ENCODE measurements at regions not wholly inside any gene's neighbourhood (a gene's known extent, or its start where the extent isn't known, plus 50 kb on each side); places are given as distances from the start of the nearest gene placed in this dataset.
"Not testable (repeated sequence)": the region's sequence is repeated elsewhere in the genome, so short reads cannot be mapped to it uniquely, and the experiment has no call there.

DNA sequence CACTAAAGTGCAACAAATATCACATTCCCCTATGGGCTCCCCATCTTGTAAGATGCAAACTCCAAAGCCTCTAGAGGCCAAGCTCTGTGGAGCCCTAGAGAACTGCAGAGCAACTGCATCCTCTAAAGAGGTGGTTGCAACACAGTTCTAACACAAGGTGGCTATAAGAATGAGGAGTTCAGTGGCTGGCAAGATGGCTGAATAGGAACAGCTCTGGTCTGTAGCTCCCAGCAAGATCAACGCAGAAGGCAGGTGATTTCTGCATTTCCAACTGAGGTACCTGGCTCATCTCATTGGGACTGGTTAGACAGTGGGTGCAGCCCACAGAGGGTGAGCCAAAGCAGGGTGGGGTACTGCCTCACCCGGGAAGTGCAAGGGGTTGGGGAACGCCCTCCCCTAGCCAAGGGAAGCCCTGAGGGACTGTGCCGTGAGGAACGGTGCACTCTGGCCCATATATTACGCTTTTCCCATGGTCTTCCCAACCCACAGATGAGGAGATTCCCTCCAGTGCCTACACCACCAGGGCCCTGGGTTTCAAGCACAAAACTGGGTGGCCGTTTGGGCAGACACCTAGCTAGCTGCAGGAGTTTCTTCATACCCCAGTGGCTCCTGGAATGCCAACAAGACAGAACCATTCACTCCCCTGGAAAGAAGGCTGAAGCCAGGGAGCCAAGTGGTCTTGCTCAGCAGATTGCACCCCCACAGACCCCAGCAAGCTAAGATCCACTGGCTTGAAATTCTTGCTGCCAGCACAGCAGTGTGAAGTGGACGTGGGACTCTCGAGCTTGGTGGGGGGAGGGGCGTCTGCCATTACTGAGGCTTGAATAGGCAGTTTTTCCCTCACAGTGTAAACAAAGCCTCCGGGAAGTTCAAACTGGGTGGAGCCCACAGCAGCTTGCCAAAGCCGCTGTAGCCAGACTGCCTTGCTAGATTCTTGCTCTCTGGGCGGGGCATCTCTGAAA, 188.6 kb upstream of the EGLN3 start:
- POLR2A ChIA-PET: interaction anchor here (1.3 to 1.7 kb wide), 4 partner anchors 8 to 115 kb away, joined by 3 to 6 read pairs (median 4); no protein-coding TSS in a partner anchor
- Histone ChIP-seq H2AFZ (ENCODE audit: low read length) (peak overlapping the region; percentile 11), H3K4me3 (replicated peaks in 1 of 3; ENCODE audit: insufficient read depth in 1 of 3, low read depth in 2 of 3, low read length in 3 of 3) (peak overlapping the region; percentile 4 to 51 (median 17); a peak in 5 of 6 replicates), H3K4me1 (ENCODE audit: insufficient read depth, low read length) (peaks cover 33% of the 10 kb centered on the region), H3K4me2 (ENCODE audit: low read depth, low read length) (peak overlapping the region; percentile 80)
- in situ Hi-C loops (cut with HindIII; ENCODE audit: extremely low pct_ligation_motif_present, low pct_unique_long_range_greater_than_20kb): loop anchor here (5.0 kb wide), 1 partner anchor 88 kb away; no protein-coding TSS in a partner anchor
- CTCF ChIA-PET (ENCODE audit: low intra/inter-chr PET ratio, low total read pairs); H3K9me3 ChIP-seq (ENCODE audit: low read length); H3K79me2 ChIP-seq (ENCODE audit: insufficient read depth, low read length); H3K9ac ChIP-seq (ENCODE audit: insufficient read depth, low read depth, low read length); H4K20me1 ChIP-seq (ENCODE audit: insufficient read depth, low read length); H3K27ac ChIP-seq (ENCODE audit: extremely low read length, insufficient read depth, low read length); H3K27me3 ChIP-seq (ENCODE audit: control insufficient read depth in 1 of 2, insufficient read depth in 2 of 2, low read length in 2 of 2); BruUV-seq (replicated peaks); H3K36me3 ChIP-seq (replicated peaks in 1 of 2; ENCODE audit: control insufficient read depth in 1 of 2, insufficient read depth in 2 of 2, low read length in 2 of 2): not testable (repeated sequence)
- FAIRE-seq: peak; percentile 70
- peak; percentile 94 for ATAC-seq
- peak; percentile 90 for DNase-seq (ENCODE audit: low spot score)
- WGBS (ENCODE audit: low lambda C conversion rate): 30% methylated on average over 13 of the region's 13 CpGs
- intact Hi-C loops (cut with micrococcal nuclease; ENCODE audit: unreplicated experiment): loop anchor here (2.0 kb wide), 2 partner anchors 89 to 181 kb away; no protein-coding TSS in a partner anchor
- TF ChIP-seq TBX2 (CRISPR knock-in tag; IDR thresholded peaks at IDR 0.05; ENCODE audit: borderline replicate concordance) (peak; percentile 80), RXRB (CRISPR knock-in tag; IDR thresholded peaks at IDR 0.05; ENCODE audit: borderline replicate concordance) (peak; percentile 62; the same call in 1 of the 2 replicates), ZNF644 (CRISPR knock-in tag; IDR thresholded peaks at IDR 0.05; ENCODE audit: low read depth) (peak; percentile 78), ZNF761 (CRISPR knock-in tag; conservative IDR thresholded peaks at IDR 0.05) (0 out of 2 replicates have a peak, but pooled peaks have one; percentile 50), ZNF280D (CRISPR knock-in tag; IDR thresholded peaks at IDR 0.05) (0 out of 2 replicates have a peak, but pooled peaks have one; percentile 19), ZNF598 (CRISPR knock-in tag; IDR thresholded peaks at IDR 0.05; ENCODE audit: borderline replicate concordance) (peak; percentile 33; the same call in 1 of the 2 replicates), ZNF331 (CRISPR knock-in tag; IDR thresholded peaks at IDR 0.05) (peak; percentile 69), MXD4 (CRISPR knock-in tag; IDR thresholded peaks at IDR 0.05) (0 out of 2 replicates have a peak, but pooled peaks have one; percentile 45), NFKB2 (CRISPR knock-in tag; IDR thresholded peaks at IDR 0.05; ENCODE audit: borderline replicate concordance) (peak; percentile 42; the same call in 1 of the 2 replicates), ZNF878 (CRISPR knock-in tag; IDR thresholded peaks at IDR 0.05) (0 out of 2 replicates have a peak, but pooled peaks have one; percentile 34), PAXIP1 (CRISPR knock-in tag; conservative IDR thresholded peaks at IDR 0.05) (peak; percentile 83)
- TF ChIP-seq, protein P1, sequence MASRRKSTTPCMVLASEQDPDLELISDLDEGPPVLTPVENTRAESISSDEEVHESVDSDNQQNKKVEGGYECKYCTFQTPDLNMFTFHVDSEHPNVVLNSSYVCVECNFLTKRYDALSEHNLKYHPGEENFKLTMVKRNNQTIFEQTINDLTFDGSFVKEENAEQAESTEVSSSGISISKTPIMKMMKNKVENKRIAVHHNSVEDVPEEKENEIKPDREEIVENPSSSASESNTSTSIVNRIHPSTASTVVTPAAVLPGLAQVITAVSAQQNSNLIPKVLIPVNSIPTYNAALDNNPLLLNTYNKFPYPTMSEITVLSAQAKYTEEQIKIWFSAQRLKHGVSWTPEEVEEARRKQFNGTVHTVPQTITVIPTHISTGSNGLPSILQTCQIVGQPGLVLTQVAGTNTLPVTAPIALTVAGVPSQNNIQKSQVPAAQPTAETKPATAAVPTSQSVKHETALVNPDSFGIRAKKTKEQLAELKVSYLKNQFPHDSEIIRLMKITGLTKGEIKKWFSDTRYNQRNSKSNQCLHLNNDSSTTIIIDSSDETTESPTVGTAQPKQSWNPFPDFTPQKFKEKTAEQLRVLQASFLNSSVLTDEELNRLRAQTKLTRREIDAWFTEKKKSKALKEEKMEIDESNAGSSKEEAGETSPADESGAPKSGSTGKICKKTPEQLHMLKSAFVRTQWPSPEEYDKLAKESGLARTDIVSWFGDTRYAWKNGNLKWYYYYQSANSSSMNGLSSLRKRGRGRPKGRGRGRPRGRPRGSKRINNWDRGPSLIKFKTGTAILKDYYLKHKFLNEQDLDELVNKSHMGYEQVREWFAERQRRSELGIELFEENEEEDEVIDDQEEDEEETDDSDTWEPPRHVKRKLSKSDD (CRISPR knock-in tag; IDR thresholded peaks at IDR 0.05; ENCODE audit: low read depth): peak; percentile 86; the same call in 1 of the 2 replicates

All from HepG2 (cell line).